HG03575 (cell line): ENCODE measurements at regions not wholly inside any gene's neighbourhood (a gene's known extent, or its start where the extent isn't known, plus 50 kb on each side); places are given as distances from the start of the nearest gene placed in this dataset.

Source experiments
- ATAC-seq: cut with Tn5 transposase; IDR thresholded peaks from one replicate; pipeline ENCODE4 v1.9.1; 2021; ENCODE audit not compliant: unreplicated experiment, insufficient number of reproducible peaks, low FRiP score; ENCODE audit errors: extremely low read depth

GRCh38 chr2:16020389-16021008 is 80.1 kb downstream of the MYCN start:
- ATAC-seq, result no peak

- no peak for ATAC-seq
Observed at GRCh38 chr2:16019617-16020351, 79.4 kb downstream of the MYCN start.

DNA sequence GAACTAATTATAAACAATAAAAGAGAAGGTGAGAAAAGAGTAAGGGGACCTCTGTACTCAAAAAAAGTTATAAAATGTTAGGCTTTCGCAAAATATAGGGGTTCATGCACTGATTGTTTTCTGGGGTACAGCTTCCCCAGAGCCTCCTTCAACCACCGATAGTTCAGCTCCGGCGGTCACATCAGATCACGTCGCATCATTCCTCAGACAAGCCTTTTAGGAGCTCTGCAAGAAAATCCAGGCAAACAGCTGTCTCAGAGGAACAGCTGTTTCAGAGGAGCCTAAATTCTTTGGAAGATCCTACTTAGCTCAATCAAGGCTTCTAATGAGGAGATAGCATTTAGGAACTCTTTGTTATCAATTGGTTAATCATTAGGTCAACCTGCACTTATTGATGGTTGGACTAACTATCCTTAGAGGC is 78.7 kb downstream of the MYCN start:
- no peak for ATAC-seq

- no peak for ATAC-seq
Observed at GRCh38 chr2:16018277-16019059, 78.1 kb downstream of the MYCN start.

DNA sequence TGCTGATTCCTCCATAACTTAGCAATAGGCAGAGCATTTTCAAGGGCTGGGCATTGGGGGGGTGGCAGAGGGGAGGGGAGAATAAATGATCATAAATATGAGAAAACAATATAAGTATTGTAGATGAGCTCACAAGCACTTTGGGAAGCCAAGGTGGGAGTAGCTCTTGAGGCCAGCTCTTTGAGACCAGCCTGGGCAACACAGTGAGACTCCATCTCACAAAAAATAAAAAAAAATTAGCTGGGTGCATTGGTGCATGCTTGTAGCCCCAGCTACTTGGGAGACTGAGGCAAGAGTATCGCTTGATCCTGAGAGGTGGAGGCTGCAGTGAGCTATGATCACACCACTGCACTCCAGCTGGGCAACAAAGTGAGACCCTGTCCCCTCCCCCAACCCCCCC is 75.9 kb downstream of the MYCN start:
- no peak for ATAC-seq

- ATAC-seq, result no peak
Observed at GRCh38 chr2:16015903-16016265, 75.5 kb downstream of the MYCN start.

- ATAC-seq, result no peak
Observed at GRCh38 chr2:16015210-16015902, 75.0 kb downstream of the MYCN start.

- ATAC-seq, result no peak
Observed at GRCh38 chr2:16014802-16015201, 74.5 kb downstream of the MYCN start.

GRCh38 chr2:16014041-16014787 is 73.9 kb downstream of the MYCN start:
- no peak for ATAC-seq

- no peak for ATAC-seq
Observed at GRCh38 chr2:16013359-16013911, 73.1 kb downstream of the MYCN start.

DNA sequence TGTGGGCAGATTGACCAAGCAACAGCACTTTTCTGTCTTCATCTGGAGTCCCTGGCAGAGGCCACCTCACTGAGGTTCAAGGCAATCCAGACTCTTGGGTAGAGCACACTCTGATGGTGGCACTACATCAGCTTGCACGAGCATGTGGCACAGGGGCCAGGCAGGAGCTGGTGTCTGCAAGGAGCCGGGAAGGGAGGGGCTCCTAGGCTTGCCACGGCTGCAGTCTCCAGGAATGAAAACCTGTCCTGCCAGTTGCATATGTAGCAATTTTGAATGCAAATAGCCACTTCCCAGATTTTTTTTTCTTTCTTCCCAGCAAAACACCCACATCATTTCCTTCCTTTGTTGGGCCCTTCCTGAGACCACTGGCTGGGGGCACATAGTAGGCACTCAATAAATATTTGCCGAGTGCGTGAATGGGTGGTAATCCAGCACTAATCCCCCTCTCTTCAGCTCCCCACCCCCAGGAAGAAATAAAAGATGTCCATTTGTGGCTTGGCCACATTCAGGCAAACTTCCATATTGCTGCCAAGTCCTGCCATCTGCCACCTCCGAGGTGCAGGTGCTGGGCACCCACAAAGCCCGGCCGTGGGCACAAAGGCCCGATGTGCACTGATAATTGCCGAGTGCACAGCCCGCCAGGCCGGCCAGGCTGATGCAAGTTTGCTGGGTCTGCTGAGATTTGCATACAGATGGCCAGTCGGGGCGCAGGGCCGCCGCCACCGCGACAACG is 72.4 kb downstream of the MYCN start:
- ATAC-seq, result no peak

DNA sequence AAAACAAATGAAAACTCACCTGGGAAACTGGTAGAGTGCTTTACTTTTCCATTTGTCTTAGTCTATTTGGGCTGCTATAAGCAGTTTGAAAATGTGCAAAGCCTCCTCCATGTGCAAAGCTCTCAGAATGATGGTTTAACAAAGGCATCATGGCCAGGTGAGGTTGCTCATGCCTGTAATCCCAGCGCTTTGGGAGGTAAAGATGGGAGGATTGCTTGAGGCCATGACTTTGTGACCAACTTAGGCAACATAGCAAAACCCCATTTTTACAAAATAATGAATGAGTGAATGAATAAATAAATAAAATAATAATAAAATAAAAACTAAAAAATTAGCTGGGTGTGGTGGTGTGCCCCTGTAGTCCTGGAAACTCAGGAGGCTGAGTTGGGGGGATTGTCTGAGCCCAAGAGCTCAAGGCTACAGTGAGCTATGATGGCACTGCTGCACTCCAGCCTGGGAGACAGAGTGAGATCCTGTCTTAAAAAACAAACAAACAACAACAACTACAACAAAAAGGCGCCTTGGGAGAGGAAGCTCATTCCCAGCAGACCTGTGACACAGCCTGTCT is 71.8 kb downstream of the MYCN start:
- ATAC-seq, result no peak

GRCh38 chr2:16011621-16011960 is 71.2 kb downstream of the MYCN start:
- ATAC-seq, result no peak

- ATAC-seq, result no peak
Observed at GRCh38 chr2:16010951-16011620, 70.7 kb downstream of the MYCN start.

- no peak for ATAC-seq
Observed at GRCh38 chr2:16010011-16010410, 69.7 kb downstream of the MYCN start.

- no peak for ATAC-seq
Observed at GRCh38 chr2:16009560-16009959, 69.2 kb downstream of the MYCN start.

DNA sequence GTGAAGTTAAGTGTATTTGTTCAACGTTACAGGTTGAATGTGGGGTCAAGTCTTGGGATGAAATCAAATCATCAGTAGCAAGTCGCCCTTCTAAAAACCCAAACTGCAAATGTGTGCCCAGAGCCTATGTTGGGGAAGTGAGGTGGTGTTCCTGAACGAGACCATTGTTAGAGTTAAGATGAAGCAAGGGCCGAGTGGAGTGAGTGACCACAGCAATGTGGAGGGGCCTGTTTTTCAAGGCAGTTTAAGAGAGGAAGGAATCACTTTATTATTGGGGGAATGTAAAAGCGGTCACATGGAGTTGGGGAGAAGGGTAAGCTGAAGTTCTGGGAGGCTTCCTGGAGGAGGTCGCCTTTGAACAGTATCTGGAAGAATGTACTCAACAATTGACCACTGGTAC is 68.5 kb downstream of the MYCN start:
- ATAC-seq, result no peak
